Thyroid gland (tissue), 4 donors: ENCODE measurements at regions not wholly inside any gene's neighbourhood (a gene's known extent, or its start where the extent isn't known, plus 50 kb on each side); places are given as distances from the start of the nearest gene placed in this dataset.

Source experiments
- CTCF ChIP-seq, 6 experiments: fragments of 200-600 bp in 3 of 6; fragments of 450-650 bp in 3 of 6; sonication (generic) in 3 of 6; IDR thresholded peaks; one replicate each; pipeline ENCODE4 v1.5.1; 2016 to 2019; ENCODE audit warnings: antibody characterized with exemption in 6 of 6, mild to moderate bottlenecking in 2 of 6, inconsistent platforms in 1 of 6, moderate library complexity in 1 of 6
- POLR2A ChIP-seq, 2 donors: fragments of 450-650 bp; IDR thresholded peaks; one replicate each; pipeline ENCODE4 v1.6.1; 2017; ENCODE audit warnings: antibody characterized with exemption in 2 of 2, mild to moderate bottlenecking in 2 of 2, moderate library complexity in 1 of 2

GRCh38 chr16:80355335-80355734 lies 185.5 kb upstream of the DYNLRB2 start:
- TF ChIP-seq POLR2A (IDR thresholded peaks at IDR 0.05) = no peak
- TF ChIP-seq CTCF (IDR thresholded peaks at IDR 0.05) = no peak
